ENCODE measurements at regions not wholly inside any gene's neighbourhood (a gene's known extent, or its start where the extent isn't known, plus 50 kb on each side); places are given as distances from the start of the nearest gene placed in this dataset.
"Not testable (repeated sequence)": the region's sequence is repeated elsewhere in the genome, so short reads cannot be mapped to it uniquely, and the experiment has no call there.

GRCh38 chr12:83471341-83471740 is 784.6 kb downstream of the TMTC2 start:
- no peaks in the 10 kb centered on the region for H3K27me3 Mint-ChIP-seq
- H3K4me3 Mint-ChIP-seq = no peak overlapping the region
- H3K9me3 Mint-ChIP-seq = no peaks in the 10 kb centered on the region
- H3K36me3 Mint-ChIP-seq (ENCODE audit: low read depth) = no peaks in the 10 kb centered on the region
- ChIA-PET CTCF (interaction anchor here (0.6 kb wide), 1 partner anchor 17 kb away, joined by 3 read pairs; no protein-coding TSS in a partner anchor), POLR2A (no interaction called here)
- H3K27ac Mint-ChIP-seq = no peak overlapping the region
- no peaks in the 10 kb centered on the region for H3K4me1 Mint-ChIP-seq
- no peak for DNase-seq

- CTCF ChIA-PET = interaction anchor here (0.6 kb wide), 1 partner anchor 17 kb away, joined by 3 read pairs; no protein-coding TSS in a partner anchor
- Mint-ChIP-seq H3K27me3 (no peaks in the 10 kb centered on the region), H3K4me1 (no peaks in the 10 kb centered on the region), H3K9me3 (no peaks in the 10 kb centered on the region), H3K4me3 (no peak overlapping the region), H3K27ac (no peak overlapping the region), H3K36me3 (ENCODE audit: low read depth) (no peaks in the 10 kb centered on the region)
- DNase-seq = no peak
- POLR2A ChIA-PET = no interaction called here
Measured at GRCh38 chr12:83470749-83471148, 784.0 kb downstream of the TMTC2 start.

GRCh38 chr12:83468988-83469908 is 782.5 kb downstream of the TMTC2 start:
- Mint-ChIP-seq H3K4me1 (no peaks in the 10 kb centered on the region), H3K9me3 (no peaks in the 10 kb centered on the region), H3K27me3 (no peaks in the 10 kb centered on the region), H3K27ac (no peak overlapping the region), H3K4me3 (no peak overlapping the region), H3K36me3 (ENCODE audit: low read depth) (no peaks in the 10 kb centered on the region)
- CTCF ChIA-PET = no interaction called here
- POLR2A ChIA-PET = no interaction called here
- no peak for DNase-seq

GRCh38 chr12:83465632-83466031 is 778.9 kb downstream of the TMTC2 start:
- no peak overlapping the region for H3K27ac Mint-ChIP-seq
- POLR2A ChIA-PET = no interaction called here
- no peaks in the 10 kb centered on the region for H3K4me1 Mint-ChIP-seq
- H3K27me3 Mint-ChIP-seq = no peaks in the 10 kb centered on the region
- no peaks in the 10 kb centered on the region for H3K36me3 Mint-ChIP-seq (ENCODE audit: low read depth)
- DNase-seq = no peak
- H3K9me3 Mint-ChIP-seq = no peaks in the 10 kb centered on the region
- no peak overlapping the region for H3K4me3 Mint-ChIP-seq
- CTCF ChIA-PET = no interaction called here

- ChIA-PET POLR2A (no interaction called here), CTCF (no interaction called here)
- H3K36me3 Mint-ChIP-seq (ENCODE audit: low read depth) = no peaks in the 10 kb centered on the region
- H3K4me1 Mint-ChIP-seq = no peaks in the 10 kb centered on the region
- H3K4me3 Mint-ChIP-seq = no peak overlapping the region
- H3K27ac Mint-ChIP-seq = no peak overlapping the region
- no peaks in the 10 kb centered on the region for H3K27me3 Mint-ChIP-seq
- H3K9me3 Mint-ChIP-seq = no peaks in the 10 kb centered on the region
- no peak for DNase-seq
Measured at GRCh38 chr12:83462419-83462818, 775.7 kb downstream of the TMTC2 start.

GRCh38 chr12:83461336-83461935 is 774.7 kb downstream of the TMTC2 start:
- H3K4me3 Mint-ChIP-seq = no peak overlapping the region
- no peaks in the 10 kb centered on the region for H3K9me3 Mint-ChIP-seq
- H3K27ac Mint-ChIP-seq = no peak overlapping the region
- no peaks in the 10 kb centered on the region for H3K4me1 Mint-ChIP-seq
- DNase-seq = no peak
- no peaks in the 10 kb centered on the region for H3K36me3 Mint-ChIP-seq (ENCODE audit: low read depth)
- H3K27me3 Mint-ChIP-seq = no peaks in the 10 kb centered on the region
- CTCF ChIA-PET = no interaction called here
- POLR2A ChIA-PET = no interaction called here

GRCh38 chr12:83451189-83451588 is 764.5 kb downstream of the TMTC2 start:
- H3K4me1 Mint-ChIP-seq = no peaks in the 10 kb centered on the region
- no peaks in the 10 kb centered on the region for H3K27me3 Mint-ChIP-seq
- CTCF ChIA-PET = no interaction called here
- no peak overlapping the region for H3K4me3 Mint-ChIP-seq
- no peak for DNase-seq
- H3K27ac Mint-ChIP-seq = no peak overlapping the region
- H3K36me3 Mint-ChIP-seq (ENCODE audit: low read depth) = no peaks in the 10 kb centered on the region
- H3K9me3 Mint-ChIP-seq = no peaks in the 10 kb centered on the region
- POLR2A ChIA-PET = no interaction called here

- ChIA-PET CTCF (no interaction called here), POLR2A (no interaction called here)
- H3K4me3 Mint-ChIP-seq = no peak overlapping the region
- H3K9me3 Mint-ChIP-seq = peaks cover 7% of the 10 kb centered on the region
- no peaks in the 10 kb centered on the region for H3K36me3 Mint-ChIP-seq (ENCODE audit: low read depth)
- DNase-seq = no peak
- no peaks in the 10 kb centered on the region for H3K4me1 Mint-ChIP-seq
- H3K27me3 Mint-ChIP-seq = no peaks in the 10 kb centered on the region
- H3K27ac Mint-ChIP-seq = no peak overlapping the region
Measured at GRCh38 chr12:83434600-83434999, 747.9 kb downstream of the TMTC2 start.

- POLR2A ChIA-PET = no interaction called here
- Mint-ChIP-seq H3K27me3 (no peaks in the 10 kb centered on the region), H3K4me3 (no peak overlapping the region), H3K4me1 (no peaks in the 10 kb centered on the region), H3K27ac (no peak overlapping the region), H3K36me3 (ENCODE audit: low read depth) (no peaks in the 10 kb centered on the region), H3K9me3 (peaks cover 12% of the 10 kb centered on the region)
- CTCF ChIA-PET = no interaction called here
- DNase-seq = no peak
Measured at GRCh38 chr12:83432176-83432719, 745.5 kb downstream of the TMTC2 start.

- H3K4me1 Mint-ChIP-seq; H3K4me3 Mint-ChIP-seq; CTCF ChIA-PET; DNase-seq; H3K36me3 Mint-ChIP-seq (ENCODE audit: low read depth); H3K27me3 Mint-ChIP-seq; H3K27ac Mint-ChIP-seq: not testable (repeated sequence)
- peaks cover 12% of the 10 kb centered on the region for H3K9me3 Mint-ChIP-seq
- POLR2A ChIA-PET = interaction anchor here (0.6 kb wide), 1 partner anchor 381 kb away, joined by 4 read pairs; no protein-coding TSS in a partner anchor
Measured at GRCh38 chr12:83427586-83428136, 741.0 kb downstream of the TMTC2 start.

GRCh38 chr12:83414981-83415380 is 728.3 kb downstream of the TMTC2 start:
- no peaks in the 10 kb centered on the region for H3K36me3 Mint-ChIP-seq (ENCODE audit: low read depth)
- CTCF ChIA-PET = interaction anchor here (0.8 kb wide), 1 partner anchor 729 kb away, joined by 3 read pairs; no protein-coding TSS in a partner anchor
- H3K27me3 Mint-ChIP-seq = no peaks in the 10 kb centered on the region
- no peaks in the 10 kb centered on the region for H3K9me3 Mint-ChIP-seq
- no peak overlapping the region for H3K27ac Mint-ChIP-seq
- POLR2A ChIA-PET = no interaction called here
- H3K4me3 Mint-ChIP-seq = no peak overlapping the region
- no peaks in the 10 kb centered on the region for H3K4me1 Mint-ChIP-seq
- no peak for DNase-seq

- Mint-ChIP-seq H3K4me3 (no peak overlapping the region), H3K36me3 (ENCODE audit: low read depth) (no peaks in the 10 kb centered on the region), H3K27me3 (no peaks in the 10 kb centered on the region), H3K27ac (no peak overlapping the region), H3K9me3 (no peaks in the 10 kb centered on the region), H3K4me1 (no peaks in the 10 kb centered on the region)
- DNase-seq = no peak
- ChIA-PET POLR2A (no interaction called here), CTCF (no interaction called here)
Measured at GRCh38 chr12:83408851-83409250, 722.1 kb downstream of the TMTC2 start.

- ChIA-PET CTCF (no interaction called here), POLR2A (no interaction called here)
- no peak for DNase-seq
- H3K36me3 Mint-ChIP-seq (ENCODE audit: low read depth) = no peaks in the 10 kb centered on the region
- H3K27ac Mint-ChIP-seq = no peak overlapping the region
- H3K27me3 Mint-ChIP-seq = no peaks in the 10 kb centered on the region
- H3K4me1 Mint-ChIP-seq = no peaks in the 10 kb centered on the region
- no peaks in the 10 kb centered on the region for H3K9me3 Mint-ChIP-seq
- H3K4me3 Mint-ChIP-seq = no peak overlapping the region
Measured at GRCh38 chr12:83408146-83408545, 721.4 kb downstream of the TMTC2 start.

Measured in activated CD4-positive, alpha-beta memory T cell treated with anti-CD3 and anti-CD28 coated beads, Interleukin-2, amount 10 ng/mL, durations not matched to agents 7 days and 5 days (primary cell).